Uterus (tissue), 3 donors: ENCODE measurements at regions not wholly inside any gene's neighbourhood (a gene's known extent, or its start where the extent isn't known, plus 50 kb on each side); places are given as distances from the start of the nearest gene placed in this dataset.

Source experiments
- DNase-seq, 2 donors: peaks; one replicate each; pipeline ENCODE4 v3.0.0-alpha.2; 2019 to 2020
- H3K27ac ChIP-seq, 2 donors: fragments of 200-600 bp; sonication (generic); 1 replicate in 1 of 2; 2 replicates in 1 of 2; pipeline ENCODE4 v1.5.1; 2016 to 2018
- H3K27me3 ChIP-seq, 2 donors: fragments of 200-600 bp; sonication (generic); one replicate each; pipeline ENCODE4 v1.5.1; 2018 to 2019; ENCODE audit warnings: control low read depth in 1 of 2
- H3K36me3 ChIP-seq, 2 donors: fragments of 200-600 bp; sonication (generic); one replicate each; pipeline ENCODE4 v1.5.1; 2019; ENCODE audit warnings: control low read depth in 1 of 2
- H3K4me1 ChIP-seq, 2 donors: fragments of 200-600 bp; sonication (generic); one replicate each; pipeline ENCODE4 v1.5.1; 2018 to 2019; ENCODE audit warnings: control low read depth in 1 of 2
- H3K4me3 ChIP-seq, 2 donors: fragments of 200-600 bp; sonication (generic); 1 replicate in 1 of 2; 2 replicates in 1 of 2; pipeline ENCODE4 v1.5.1; 2018 to 2019; ENCODE audit warnings: mild to moderate bottlenecking in 1 of 2
- H3K9me3 ChIP-seq, 2 donors: fragments of 200-600 bp; sonication (generic); one replicate each; pipeline ENCODE4 v1.5.1; 2019; ENCODE audit warnings: control low read depth in 1 of 2
- CTCF ChIP-seq, 4 experiments: fragments of 200-600 bp in 2 of 4; fragments of 450-650 bp in 2 of 4; sonication (generic) in 2 of 4; IDR thresholded peaks; one replicate each; pipeline ENCODE4 v1.5.1; 2016 to 2019; ENCODE audit warnings: antibody characterized with exemption in 4 of 4, mild to moderate bottlenecking in 2 of 4, moderate library complexity in 1 of 4
- POLR2A ChIP-seq, 2 donors: fragments of 450-650 bp; IDR thresholded peaks; one replicate each; pipeline ENCODE4 v1.6.1; 2016; ENCODE audit warnings: antibody characterized with exemption in 2 of 2, mild to moderate bottlenecking in 1 of 2, moderate library complexity in 1 of 2
- intact Hi-C: fragments of 100-400 bp; cut with DNase I; formaldehyde crosslinking; loops from one replicate; pipeline ENCODE4 v1.15.1; 2023; ENCODE audit warnings: low total_unique reads
- donor health status: DM: yes; HTN: yes; CAD: no.

- intact Hi-C loops = no loop called here
- no peak for TF ChIP-seq CTCF (IDR thresholded peaks at IDR 0.05)
- TF ChIP-seq POLR2A (IDR thresholded peaks at IDR 0.05) = no peak
- Histone ChIP-seq H3K36me3 (no peaks in the 10 kb centered on the region), H3K27me3 (no peaks in the 10 kb centered on the region), H3K4me1 (no peaks in the 10 kb centered on the region), H3K4me3 (no peak overlapping the region), H3K27ac (no peak overlapping the region), H3K9me3 (no peaks in the 10 kb centered on the region)
- no peak for DNase-seq
These were observed 74.4 kb downstream of the KCNRG start for GRCh38 chr13:50089633-50090032.

- DNase-seq = no peak
- no peaks in the 10 kb centered on the region for H3K9me3 ChIP-seq
- H3K27me3 ChIP-seq = no peaks in the 10 kb centered on the region
- no peak overlapping the region for H3K27ac ChIP-seq
- H3K4me3 ChIP-seq = no peak overlapping the region
- H3K36me3 ChIP-seq = no peaks in the 10 kb centered on the region
- intact Hi-C loops = no loop called here
- no peaks in the 10 kb centered on the region for H3K4me1 ChIP-seq
- TF ChIP-seq CTCF (IDR thresholded peaks at IDR 0.05) (no peak), POLR2A (IDR thresholded peaks at IDR 0.05) (no peak)
These were observed 75.0 kb downstream of the KCNRG start for GRCh38 chr13:50090211-50090610.

GRCh38 chr13:50094615-50095293 is 79.5 kb downstream of the KCNRG start:
- intact Hi-C loops = no loop called here
- no peaks in the 10 kb centered on the region for H3K9me3 ChIP-seq
- TF ChIP-seq CTCF (IDR thresholded peaks at IDR 0.05) (no peak), POLR2A (IDR thresholded peaks at IDR 0.05) (no peak)
- H3K27me3 ChIP-seq = no peaks in the 10 kb centered on the region
- H3K36me3 ChIP-seq = no peaks in the 10 kb centered on the region
- DNase-seq = no peak
- H3K27ac ChIP-seq = no peak overlapping the region
- H3K4me3 ChIP-seq = no peak overlapping the region
- no peaks in the 10 kb centered on the region for H3K4me1 ChIP-seq

DNA sequence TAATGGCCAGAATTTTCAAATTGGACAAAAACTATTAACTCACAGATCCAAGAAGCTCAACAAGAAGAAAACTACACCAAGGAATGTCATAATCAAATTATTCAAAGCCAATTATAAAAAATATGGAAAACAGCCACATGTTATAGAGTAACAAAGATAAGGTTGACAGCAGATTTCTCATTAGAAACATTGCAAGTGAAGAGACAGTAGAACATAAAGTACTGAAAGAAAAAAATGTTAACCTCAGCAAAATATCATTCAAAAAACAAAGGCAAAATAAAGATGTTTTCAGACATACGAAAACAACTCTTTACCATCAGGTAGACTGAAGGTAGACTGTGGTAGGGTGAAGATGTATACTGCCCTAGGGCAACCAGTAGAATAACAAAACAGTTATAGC is 83.4 kb downstream of the KCNRG start:
- Histone ChIP-seq H3K4me1 (no peaks in the 10 kb centered on the region), H3K9me3 (no peaks in the 10 kb centered on the region), H3K36me3 (no peaks in the 10 kb centered on the region), H3K27me3 (no peaks in the 10 kb centered on the region), H3K27ac (no peak overlapping the region), H3K4me3 (no peak overlapping the region)
- no peak for TF ChIP-seq POLR2A (IDR thresholded peaks at IDR 0.05)
- no peak for TF ChIP-seq CTCF (IDR thresholded peaks at IDR 0.05)
- no peak for DNase-seq
- intact Hi-C loops = no loop called here

GRCh38 chr13:50099473-50099872 is 84.2 kb downstream of the KCNRG start:
- Histone ChIP-seq H3K9me3 (no peaks in the 10 kb centered on the region), H3K4me1 (no peaks in the 10 kb centered on the region), H3K36me3 (no peaks in the 10 kb centered on the region), H3K4me3 (no peak overlapping the region), H3K27ac (no peak overlapping the region), H3K27me3 (no peaks in the 10 kb centered on the region)
- DNase-seq = no peak
- intact Hi-C loops = no loop called here
- TF ChIP-seq POLR2A (IDR thresholded peaks at IDR 0.05) (no peak), CTCF (IDR thresholded peaks at IDR 0.05) (no peak)
